ENCODE measurements at regions not wholly inside any gene's neighbourhood (a gene's known extent, or its start where the extent isn't known, plus 50 kb on each side); places are given as distances from the start of the nearest gene placed in this dataset.
"Not testable (repeated sequence)": the region's sequence is repeated elsewhere in the genome, so short reads cannot be mapped to it uniquely, and the experiment has no call there.

DNA sequence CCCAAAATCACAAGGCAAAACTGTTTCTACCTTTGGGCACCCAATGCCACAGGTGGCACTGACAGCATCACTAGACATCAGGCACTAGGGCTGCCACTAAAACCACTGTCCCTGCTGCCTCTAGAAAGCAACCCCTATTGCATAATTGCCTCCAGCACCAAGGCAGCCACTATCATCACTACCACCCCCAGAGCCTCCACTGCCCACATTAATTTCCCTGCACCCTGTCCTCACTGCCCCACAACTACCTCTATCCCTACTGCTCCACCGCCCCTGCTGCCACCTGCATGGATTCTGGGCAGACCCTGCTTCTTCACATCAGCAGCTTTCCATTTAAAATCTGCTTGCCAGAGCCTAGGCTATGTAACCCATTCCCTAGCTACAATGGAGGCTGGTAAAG, 68.6 kb upstream of the CACHD1 start:
- Histone ChIP-seq H3K36me3 (ENCODE audit: control insufficient read depth, insufficient read depth, low read length, severe bottlenecking) (no peaks in the 10 kb centered on the region), H3K27me3 (replicated peaks; ENCODE audit: control insufficient read depth, insufficient read depth, low read length) (peaks cover 8% of the 10 kb centered on the region), H3K4me3 (ENCODE audit: low read length) (no peak overlapping the region), H3K9ac (ENCODE audit: low read length) (no peak overlapping the region), H3K4me1 (ENCODE audit: control insufficient read depth, insufficient read depth, low read length) (no peaks in the 10 kb centered on the region), H3K9me3 (ENCODE audit: control insufficient read depth, low read length) (no peaks in the 10 kb centered on the region)
- DNase-seq (ENCODE audit: low read depth): no peak

DNA sequence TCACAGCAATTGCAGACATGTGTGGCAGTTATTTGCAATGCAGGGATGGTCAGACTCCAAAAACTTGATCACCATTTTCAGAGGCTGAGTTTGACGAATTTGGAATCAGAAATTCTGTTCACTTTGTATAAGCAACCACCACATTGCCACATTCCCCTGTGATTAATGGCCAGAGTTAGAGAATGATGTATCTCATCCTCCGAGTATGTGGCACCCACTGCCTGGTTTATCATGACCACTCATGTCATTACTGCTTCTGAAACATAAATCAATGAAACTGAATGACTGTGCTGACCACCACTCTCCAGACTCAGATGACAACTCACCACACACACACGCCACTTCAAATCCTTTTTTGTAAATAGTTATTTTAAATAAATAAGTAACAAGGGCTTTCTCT, 66.6 kb upstream of the CACHD1 start:
- no peaks in the 10 kb centered on the region for H3K9me3 ChIP-seq (ENCODE audit: control insufficient read depth, low read length)
- no peaks in the 10 kb centered on the region for H3K4me1 ChIP-seq (ENCODE audit: control insufficient read depth, insufficient read depth, low read length)
- no peaks in the 10 kb centered on the region for H3K36me3 ChIP-seq (ENCODE audit: control insufficient read depth, insufficient read depth, low read length, severe bottlenecking)
- H3K27me3 ChIP-seq (replicated peaks; ENCODE audit: control insufficient read depth, insufficient read depth, low read length): peaks cover 13% of the 10 kb centered on the region
- H3K4me3 ChIP-seq (ENCODE audit: low read length): no peak overlapping the region
- DNase-seq (ENCODE audit: low read depth): no peak
- H3K9ac ChIP-seq (ENCODE audit: low read length): no peak overlapping the region

DNA sequence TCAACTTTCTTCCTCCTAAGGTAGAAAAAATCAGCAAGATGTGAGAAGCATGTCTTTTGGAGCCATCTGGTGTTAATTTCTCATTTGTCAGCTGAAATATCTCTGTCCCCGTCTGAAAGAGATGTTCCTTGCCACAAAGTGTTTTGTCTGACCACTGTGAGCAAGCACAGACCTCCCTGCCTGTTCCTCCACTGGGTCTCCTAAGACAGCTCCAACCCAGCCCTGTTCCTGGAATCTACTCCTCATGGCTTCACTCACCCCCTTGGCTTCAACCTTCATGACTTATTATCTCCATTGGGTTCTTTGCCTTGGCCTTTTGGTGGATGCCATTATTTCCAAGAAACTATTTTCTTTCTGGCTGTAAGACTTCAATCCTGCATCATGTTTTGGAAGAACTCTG, 65.7 kb upstream of the CACHD1 start:
- Histone ChIP-seq H3K4me1 (ENCODE audit: control insufficient read depth, insufficient read depth, low read length) (no peaks in the 10 kb centered on the region), H3K9me3 (ENCODE audit: control insufficient read depth, low read length) (no peaks in the 10 kb centered on the region), H3K27me3 (replicated peaks; ENCODE audit: control insufficient read depth, insufficient read depth, low read length) (peaks cover 13% of the 10 kb centered on the region), H3K4me3 (ENCODE audit: low read length) (no peak overlapping the region), H3K9ac (ENCODE audit: low read length) (no peak overlapping the region), H3K36me3 (ENCODE audit: control insufficient read depth, insufficient read depth, low read length, severe bottlenecking) (no peaks in the 10 kb centered on the region)
- DNase-seq (ENCODE audit: low read depth): no peak

DNA sequence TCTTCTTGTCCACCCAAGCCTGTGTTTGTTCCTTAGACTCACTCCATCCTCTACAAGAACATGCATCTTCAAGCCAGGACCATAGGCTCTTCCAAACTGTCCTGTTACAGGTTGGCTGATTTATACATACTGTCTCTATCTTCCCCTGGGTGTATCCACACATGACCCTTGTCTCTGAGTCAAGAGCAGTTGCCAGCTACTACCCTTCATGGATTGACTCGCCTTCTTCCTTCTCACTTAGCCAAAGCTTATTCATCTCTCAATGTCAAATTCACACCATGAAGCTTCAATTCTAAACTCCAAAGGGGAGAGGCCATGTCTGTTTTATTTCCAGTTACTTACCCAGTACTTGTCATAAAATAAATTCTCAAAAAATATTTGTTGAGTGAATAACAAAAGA, 64.1 kb upstream of the CACHD1 start:
- H3K4me1 ChIP-seq (ENCODE audit: control insufficient read depth, insufficient read depth, low read length): no peaks in the 10 kb centered on the region
- H3K4me3 ChIP-seq (ENCODE audit: low read length): no peak overlapping the region
- no peak for DNase-seq (ENCODE audit: low read depth)
- H3K36me3 ChIP-seq (ENCODE audit: control insufficient read depth, insufficient read depth, low read length, severe bottlenecking): no peaks in the 10 kb centered on the region
- H3K9me3 ChIP-seq (ENCODE audit: control insufficient read depth, low read length): no peaks in the 10 kb centered on the region
- H3K27me3 ChIP-seq (replicated peaks; ENCODE audit: control insufficient read depth, insufficient read depth, low read length): peaks cover 5% of the 10 kb centered on the region
- H3K9ac ChIP-seq (ENCODE audit: low read length): no peak overlapping the region

DNA sequence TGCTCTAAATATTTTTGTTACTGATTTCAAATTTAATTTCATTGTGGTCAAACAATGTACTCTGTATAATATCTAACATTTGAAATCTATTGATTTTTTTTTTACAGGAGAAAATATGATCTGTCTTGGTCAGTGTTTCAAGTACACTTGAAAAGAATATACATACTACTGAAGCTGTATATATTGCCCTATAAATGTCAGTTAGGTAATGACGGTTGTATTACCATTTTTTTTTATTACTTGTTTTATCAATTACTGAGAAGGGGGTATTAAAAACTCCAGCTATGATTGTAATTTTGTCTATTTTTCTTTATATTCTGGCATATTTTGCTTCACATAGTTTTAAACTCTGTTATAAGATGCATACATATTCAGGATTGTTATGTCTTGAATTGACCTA, 59.7 kb upstream of the CACHD1 start:
- Histone ChIP-seq H3K36me3 (ENCODE audit: control insufficient read depth, insufficient read depth, low read length, severe bottlenecking) (no peaks in the 10 kb centered on the region), H3K9ac (ENCODE audit: low read length) (no peak overlapping the region), H3K9me3 (ENCODE audit: control insufficient read depth, low read length) (no peaks in the 10 kb centered on the region), H3K4me1 (ENCODE audit: control insufficient read depth, insufficient read depth, low read length) (no peaks in the 10 kb centered on the region), H3K4me3 (ENCODE audit: low read length) (no peak overlapping the region), H3K27me3 (replicated peaks; ENCODE audit: control insufficient read depth, insufficient read depth, low read length) (peaks cover 5% of the 10 kb centered on the region)
- DNase-seq (ENCODE audit: low read depth): no peak

DNA sequence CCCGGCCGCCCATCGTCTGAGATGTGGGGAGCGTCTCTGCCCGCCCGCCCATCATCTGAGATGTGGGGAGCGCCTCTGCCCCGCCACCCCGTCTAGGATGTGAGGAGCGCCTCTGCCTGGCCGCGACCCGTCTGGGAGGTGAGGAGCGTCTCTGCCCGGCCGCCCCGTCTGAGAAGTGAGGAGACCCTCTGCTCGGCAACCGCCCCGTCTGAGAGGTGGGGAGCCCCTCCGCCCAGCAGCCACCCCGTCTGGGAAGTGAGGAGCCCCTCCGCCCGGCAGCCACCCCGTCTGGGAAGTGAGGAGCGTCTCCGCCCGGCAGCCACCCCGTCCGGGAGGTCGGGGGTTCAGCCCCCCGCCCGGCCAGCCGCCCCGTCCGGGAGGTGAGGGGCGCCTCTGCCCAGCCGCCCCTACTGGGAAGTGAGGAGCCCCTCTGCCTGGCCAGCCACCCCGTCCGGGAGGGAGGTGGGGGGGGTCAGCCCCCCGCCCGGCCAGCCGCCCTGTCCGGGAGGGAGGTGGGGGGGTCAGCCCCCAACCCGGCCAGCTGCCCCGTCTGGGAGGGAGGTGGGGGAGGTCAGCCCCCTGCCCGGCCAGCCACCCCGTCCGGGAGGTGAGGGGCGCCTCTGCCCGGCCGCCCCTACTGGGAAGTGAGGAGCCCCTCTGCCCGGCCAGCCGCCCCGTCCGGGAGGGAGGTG, 54.9 kb upstream of the CACHD1 start:
- not testable (repeated sequence) for H3K9ac ChIP-seq (ENCODE audit: low read length); H3K4me1 ChIP-seq (ENCODE audit: control insufficient read depth, insufficient read depth, low read length); H3K36me3 ChIP-seq (ENCODE audit: control insufficient read depth, insufficient read depth, low read length, severe bottlenecking)

GRCh38 chr1:64417803-64418202, 52.1 kb upstream of the CACHD1 start:
- no peak for DNase-seq (ENCODE audit: low read depth)
- Histone ChIP-seq H3K36me3 (ENCODE audit: control insufficient read depth, insufficient read depth, low read length, severe bottlenecking) (no peaks in the 10 kb centered on the region), H3K4me3 (ENCODE audit: low read length) (no peak overlapping the region), H3K27me3 (replicated peaks; ENCODE audit: control insufficient read depth, insufficient read depth, low read length) (no peaks in the 10 kb centered on the region), H3K4me1 (ENCODE audit: control insufficient read depth, insufficient read depth, low read length) (peaks cover 7% of the 10 kb centered on the region), H3K9ac (ENCODE audit: low read length) (no peak overlapping the region), H3K9me3 (ENCODE audit: control insufficient read depth, low read length) (no peaks in the 10 kb centered on the region)

More for the DNA sequence above, 54.9 kb upstream of the CACHD1 start:
- not testable (repeated sequence) for H3K27me3 ChIP-seq (replicated peaks; ENCODE audit: control insufficient read depth, insufficient read depth, low read length); H3K4me3 ChIP-seq (ENCODE audit: low read length); H3K9me3 ChIP-seq (ENCODE audit: control insufficient read depth, low read length); DNase-seq (ENCODE audit: low read depth)
